Activated T-helper 1 cell treated with anti-CD3 and anti-CD28 coated beads, Interleukin-12 subunit alpha, Interleukin-12 subunit beta, Interleukin-2, Interleukin-4 antibody, amounts not matched to agents 30 ng/mL and 10 ng/mL and 1 ng/mL, durations not matched to agents 14 hours and 24 hours and 36 hours (primary cell): ENCODE measurements at regions not wholly inside any gene's neighbourhood (a gene's known extent, or its start where the extent isn't known, plus 50 kb on each side); places are given as distances from the start of the nearest gene placed in this dataset.

Experiments used
- DNase-seq: peaks from one replicate; pipeline ENCODE4 v3.0.0; 2021; ENCODE audit warnings: low spot score
- H3K27ac Mint-ChIP-seq: one replicate; pipeline ENCODE4 v1.8.0; 2021; ENCODE audit warnings: mild to moderate bottlenecking, mixed read lengths
- H3K27me3 Mint-ChIP-seq: one replicate; pipeline ENCODE4 v1.8.0; 2022; ENCODE audit warnings: mild to moderate bottlenecking, moderate library complexity, mixed read lengths; ENCODE audit not compliant: insufficient read depth
- H3K36me3 Mint-ChIP-seq: one replicate; pipeline ENCODE4 v1.8.0; 2021; ENCODE audit warnings: low read depth, mixed read lengths
- H3K4me1 Mint-ChIP-seq: one replicate; pipeline ENCODE4 v1.8.0; 2021; ENCODE audit warnings: low read depth, mixed read lengths
- H3K4me3 Mint-ChIP-seq: one replicate; pipeline ENCODE4 v1.8.0; 2021; ENCODE audit warnings: mild to moderate bottlenecking, moderate library complexity, mixed read lengths
- H3K9me3 Mint-ChIP-seq: one replicate; pipeline ENCODE4 v1.8.0; 2021; ENCODE audit warnings: mixed read lengths
- intact Hi-C: fragments of 100-400 bp; cut with micrococcal nuclease; formaldehyde crosslinking; loops from one replicate; pipeline ENCODE4 v1.15.1; 2024

DNA sequence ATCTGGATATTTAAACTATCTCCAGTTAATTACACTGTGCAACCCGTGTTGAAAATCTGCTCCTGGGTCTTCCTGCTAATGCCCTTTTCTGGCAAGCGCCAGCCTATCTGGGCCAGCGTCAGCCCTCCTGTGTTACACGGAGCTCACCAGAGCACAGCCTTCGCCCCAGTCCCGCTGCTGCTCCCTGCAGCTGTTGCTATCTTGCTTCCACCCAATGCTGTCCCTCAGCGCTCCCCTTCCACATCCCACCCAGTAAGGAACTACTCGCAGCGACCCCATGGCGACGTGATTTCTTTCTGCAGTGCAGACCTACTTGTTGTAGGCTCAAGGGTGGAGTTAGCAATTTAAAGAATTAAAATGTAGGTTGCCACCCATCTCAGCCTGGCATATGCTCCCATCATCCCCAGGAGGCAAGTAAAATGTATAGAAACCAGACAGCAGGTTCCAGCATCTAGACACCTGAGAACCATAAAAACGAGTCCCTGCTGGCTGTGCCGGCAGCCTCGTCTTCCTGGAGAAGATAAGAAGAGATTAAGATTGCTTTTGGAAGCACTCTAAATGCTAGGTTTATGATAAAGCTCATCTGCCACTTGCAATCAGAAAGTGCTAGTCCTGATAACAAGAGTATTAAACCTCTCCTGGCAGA is 254.3 kb upstream of the FOXQ1 start:
- no peak for DNase-seq
- H3K27me3 Mint-ChIP-seq, result peaks cover 4% of the 10 kb centered on the region
- H3K4me1 Mint-ChIP-seq, result no peaks in the 10 kb centered on the region
- H3K9me3 Mint-ChIP-seq, result no peaks in the 10 kb centered on the region
- intact Hi-C loops, result no loop called here
- no peak overlapping the region for H3K27ac Mint-ChIP-seq
- H3K4me3 Mint-ChIP-seq, result no peak overlapping the region
- H3K36me3 Mint-ChIP-seq, result no peaks in the 10 kb centered on the region

DNA sequence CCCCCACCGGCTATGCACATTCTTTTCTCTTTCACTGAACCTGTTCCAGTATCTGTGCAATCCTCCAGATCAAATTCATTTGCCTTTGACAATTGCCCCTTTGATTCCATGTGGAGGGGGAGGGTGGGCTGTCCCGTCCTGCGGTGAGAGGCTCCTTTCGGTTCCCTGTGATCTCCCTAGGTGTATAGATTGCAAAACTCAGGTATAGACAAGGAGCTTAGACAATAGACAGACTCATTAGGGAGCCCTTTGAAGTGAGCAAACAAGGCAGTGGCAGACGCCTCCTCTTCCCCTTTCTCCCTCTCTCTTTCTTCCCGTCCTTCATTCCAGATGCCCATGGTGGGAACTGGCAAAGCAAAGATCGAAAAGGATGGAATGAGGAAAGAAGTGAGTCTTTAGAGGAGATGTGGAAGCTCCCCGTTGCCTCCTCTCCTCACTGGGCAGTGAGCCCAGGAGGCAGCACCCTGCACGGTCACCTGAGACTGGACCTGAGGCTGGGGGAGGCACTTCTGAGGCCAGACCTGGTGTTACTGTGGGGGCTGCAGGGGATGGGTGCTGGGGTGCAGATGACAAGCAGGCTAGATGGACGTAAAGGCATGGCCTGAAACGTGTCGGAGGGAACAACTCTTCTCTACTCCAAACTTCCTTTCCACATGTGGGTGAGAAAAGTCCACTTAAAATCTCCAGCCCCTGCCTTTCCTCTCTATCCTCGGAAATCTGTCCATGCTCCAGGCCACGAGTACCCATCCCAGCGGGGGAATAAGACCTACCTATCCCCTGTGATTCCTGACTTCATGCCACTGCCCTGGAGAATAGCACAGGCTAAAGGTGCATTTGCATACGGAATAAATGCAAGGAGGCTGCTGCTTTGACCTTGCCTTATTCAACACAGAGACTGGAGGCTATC is 256.6 kb upstream of the FOXQ1 start:
- H3K27ac Mint-ChIP-seq, result no peak overlapping the region
- H3K36me3 Mint-ChIP-seq, result no peaks in the 10 kb centered on the region
- H3K9me3 Mint-ChIP-seq, result no peaks in the 10 kb centered on the region
- DNase-seq, result no peak
- peaks cover 7% of the 10 kb centered on the region for H3K27me3 Mint-ChIP-seq
- no peak overlapping the region for H3K4me3 Mint-ChIP-seq
- intact Hi-C loops, result no loop called here
- no peaks in the 10 kb centered on the region for H3K4me1 Mint-ChIP-seq

DNA sequence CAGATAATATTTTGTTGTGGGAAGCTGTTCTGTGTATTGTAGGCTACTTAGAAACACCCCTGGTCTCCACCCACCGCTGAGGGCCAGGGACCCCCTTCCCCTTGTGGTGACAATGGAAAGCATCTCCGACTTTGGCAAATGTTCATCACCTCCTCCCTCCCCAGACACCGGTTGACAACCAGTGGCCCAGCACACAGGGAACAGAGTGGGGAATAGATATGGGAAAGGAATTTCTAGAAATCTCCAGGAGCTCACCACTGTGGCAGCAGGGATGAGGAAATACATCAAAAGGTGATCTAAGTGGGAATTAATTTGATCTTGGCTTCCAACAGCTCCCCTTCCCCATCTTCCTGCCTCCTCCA is 257.3 kb upstream of the FOXQ1 start:
- no peak for DNase-seq
- Mint-ChIP-seq H3K4me1 (no peaks in the 10 kb centered on the region), H3K36me3 (no peaks in the 10 kb centered on the region), H3K4me3 (no peak overlapping the region), H3K27me3 (peaks cover 5% of the 10 kb centered on the region), H3K27ac (no peak overlapping the region), H3K9me3 (no peaks in the 10 kb centered on the region)
- intact Hi-C loops, result no loop called here

DNA sequence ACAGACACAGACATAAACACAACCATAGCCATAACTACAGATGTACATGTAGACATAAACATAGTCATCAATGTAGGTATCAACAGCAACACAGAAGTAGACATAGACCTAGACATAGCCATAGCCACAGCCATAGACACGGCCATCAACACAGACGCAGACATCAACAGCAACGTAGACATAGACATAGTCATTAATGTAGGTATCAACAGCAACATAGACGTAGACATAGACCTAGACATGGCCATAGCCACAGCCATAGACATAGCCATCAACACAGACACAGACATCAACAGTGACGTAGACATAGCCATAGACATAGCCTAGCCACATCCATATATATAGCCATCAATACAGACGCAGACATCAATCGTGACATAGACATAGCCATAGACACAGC is 258.3 kb upstream of the FOXQ1 start:
- Mint-ChIP-seq H3K27me3 (peaks cover 5% of the 10 kb centered on the region), H3K36me3 (no peaks in the 10 kb centered on the region), H3K27ac (no peak overlapping the region), H3K9me3 (no peaks in the 10 kb centered on the region), H3K4me3 (no peak overlapping the region), H3K4me1 (no peaks in the 10 kb centered on the region)
- intact Hi-C loops, result no loop called here
- no peak for DNase-seq

DNA sequence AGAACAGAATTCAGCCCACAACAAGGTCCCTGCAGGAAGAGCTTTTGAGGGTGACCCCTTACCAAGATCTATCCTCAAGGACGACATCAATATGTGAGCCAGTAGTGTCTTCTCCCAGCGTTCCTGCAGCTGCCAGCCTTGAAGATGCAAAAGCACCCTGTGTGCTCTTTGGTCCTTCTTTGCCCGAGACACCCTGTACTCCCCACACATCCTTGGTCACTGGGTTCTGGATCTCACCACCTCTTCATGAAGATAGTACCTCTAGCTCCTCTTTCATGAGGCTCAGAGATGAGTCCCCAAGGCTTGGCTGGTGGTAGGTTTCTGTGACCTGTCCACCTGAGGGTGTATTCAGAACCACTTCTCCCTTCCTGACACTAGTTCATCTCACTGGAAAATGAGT is 259.6 kb upstream of the FOXQ1 start:
- H3K36me3 Mint-ChIP-seq, result no peaks in the 10 kb centered on the region
- no peak for DNase-seq
- peaks cover 6% of the 10 kb centered on the region for H3K27me3 Mint-ChIP-seq
- H3K4me1 Mint-ChIP-seq, result no peaks in the 10 kb centered on the region
- H3K27ac Mint-ChIP-seq, result no peak overlapping the region
- H3K9me3 Mint-ChIP-seq, result no peaks in the 10 kb centered on the region
- no peak overlapping the region for H3K4me3 Mint-ChIP-seq
- intact Hi-C loops, result no loop called here

DNA sequence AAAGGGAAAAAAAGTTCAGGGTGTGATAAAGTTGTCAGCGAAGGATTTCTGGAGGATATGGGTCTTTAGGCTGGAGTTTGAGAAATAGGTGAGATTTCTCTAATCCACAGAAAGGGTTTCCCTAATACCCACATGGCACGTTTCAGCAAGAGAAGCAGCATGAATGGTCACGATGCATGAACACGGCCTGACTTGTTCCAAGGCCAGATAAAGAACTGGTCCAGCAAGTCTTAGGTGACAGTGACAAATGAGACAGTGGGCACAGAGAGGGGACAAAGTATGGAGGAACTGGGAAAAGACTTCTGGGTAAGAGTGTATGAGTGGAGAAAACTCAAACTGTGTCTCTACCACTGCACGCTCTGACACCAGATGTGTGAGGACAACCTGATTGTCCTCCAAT is 262.0 kb upstream of the FOXQ1 start:
- Mint-ChIP-seq H3K27ac (no peak overlapping the region), H3K4me3 (no peak overlapping the region), H3K27me3 (peaks cover 9% of the 10 kb centered on the region), H3K4me1 (no peaks in the 10 kb centered on the region), H3K36me3 (no peaks in the 10 kb centered on the region), H3K9me3 (no peaks in the 10 kb centered on the region)
- intact Hi-C loops, result no loop called here
- no peak for DNase-seq

DNA sequence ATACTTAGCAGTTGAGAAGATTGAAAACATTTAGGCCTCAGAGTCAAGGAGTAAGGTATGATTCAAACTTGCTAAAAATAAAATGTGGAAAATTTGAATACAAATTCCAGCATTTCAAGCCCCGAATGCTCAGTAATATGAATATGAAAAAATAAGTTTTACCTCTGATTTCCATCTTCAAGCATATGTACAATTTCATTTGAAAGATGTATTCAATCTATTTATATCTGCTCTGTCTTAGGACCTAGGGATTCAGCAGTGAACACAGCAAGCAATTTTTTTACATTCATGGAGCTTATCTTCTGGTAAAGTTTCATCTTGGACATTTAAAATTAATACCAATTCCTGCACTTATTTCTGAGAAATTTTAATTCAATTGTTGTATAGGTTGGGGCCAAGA is 262.7 kb upstream of the FOXQ1 start:
- H3K9me3 Mint-ChIP-seq, result no peaks in the 10 kb centered on the region
- H3K4me3 Mint-ChIP-seq, result no peak overlapping the region
- no peak overlapping the region for H3K27ac Mint-ChIP-seq
- no peaks in the 10 kb centered on the region for H3K36me3 Mint-ChIP-seq
- intact Hi-C loops, result no loop called here
- peaks cover 9% of the 10 kb centered on the region for H3K27me3 Mint-ChIP-seq
- DNase-seq, result no peak
- no peaks in the 10 kb centered on the region for H3K4me1 Mint-ChIP-seq

DNA sequence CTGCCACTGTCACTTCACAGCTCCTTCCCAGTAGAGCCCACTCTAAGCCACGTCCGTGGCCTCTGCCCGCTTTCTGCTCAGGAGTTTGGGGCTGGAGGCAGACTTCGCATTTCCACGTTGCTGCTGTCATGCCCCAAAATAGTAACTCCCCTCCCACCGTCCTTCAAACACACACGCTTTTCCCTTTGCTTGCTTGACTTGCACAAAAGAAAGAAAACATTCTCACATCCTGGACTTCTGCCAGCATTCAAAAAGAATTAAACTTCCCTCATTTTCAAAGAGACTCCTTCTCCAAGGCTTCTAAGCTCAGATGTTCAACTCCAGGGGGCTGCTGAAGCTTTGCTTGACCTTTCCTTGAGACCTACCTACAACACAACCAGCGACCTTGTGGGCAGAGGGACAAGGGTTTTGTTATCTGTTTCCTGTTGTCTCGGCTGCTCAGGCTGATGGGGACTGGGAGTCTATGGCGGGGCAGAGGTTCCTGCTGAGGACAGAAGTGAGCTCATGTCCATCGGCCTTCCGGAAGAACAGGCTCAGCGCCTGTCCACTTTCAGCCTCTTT is 263.8 kb upstream of the FOXQ1 start:
- intact Hi-C loops, result no loop called here
- peaks cover 12% of the 10 kb centered on the region for H3K27me3 Mint-ChIP-seq
- H3K36me3 Mint-ChIP-seq, result no peaks in the 10 kb centered on the region
- H3K9me3 Mint-ChIP-seq, result no peaks in the 10 kb centered on the region
- no peak overlapping the region for H3K4me3 Mint-ChIP-seq
- H3K27ac Mint-ChIP-seq, result no peak overlapping the region
- H3K4me1 Mint-ChIP-seq, result no peaks in the 10 kb centered on the region
- DNase-seq, result no peak

DNA sequence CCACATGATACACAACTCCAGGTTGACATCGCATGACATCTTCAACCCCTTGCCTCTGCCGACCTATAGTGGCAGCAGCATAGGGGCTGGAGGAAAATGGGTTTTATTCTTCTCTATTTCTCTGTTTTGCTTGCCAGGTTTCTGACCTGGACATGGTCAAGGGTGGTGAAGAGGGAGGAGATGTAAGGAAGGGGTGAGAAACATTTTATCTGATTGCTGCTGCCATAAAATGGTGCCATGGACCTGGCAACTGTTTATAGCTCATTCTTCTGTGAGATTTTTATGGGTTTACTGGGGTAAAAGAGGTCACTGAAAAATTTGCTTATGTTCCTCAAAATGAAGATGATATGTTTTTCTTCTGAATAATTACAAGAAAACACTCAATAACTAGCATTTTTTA is 266.7 kb upstream of the FOXQ1 start:
- H3K4me3 Mint-ChIP-seq, result no peak overlapping the region
- H3K4me1 Mint-ChIP-seq, result no peaks in the 10 kb centered on the region
- intact Hi-C loops, result no loop called here
- H3K9me3 Mint-ChIP-seq, result no peaks in the 10 kb centered on the region
- no peaks in the 10 kb centered on the region for H3K36me3 Mint-ChIP-seq
- no peak for DNase-seq
- peaks cover 10% of the 10 kb centered on the region for H3K27me3 Mint-ChIP-seq
- no peak overlapping the region for H3K27ac Mint-ChIP-seq

DNA sequence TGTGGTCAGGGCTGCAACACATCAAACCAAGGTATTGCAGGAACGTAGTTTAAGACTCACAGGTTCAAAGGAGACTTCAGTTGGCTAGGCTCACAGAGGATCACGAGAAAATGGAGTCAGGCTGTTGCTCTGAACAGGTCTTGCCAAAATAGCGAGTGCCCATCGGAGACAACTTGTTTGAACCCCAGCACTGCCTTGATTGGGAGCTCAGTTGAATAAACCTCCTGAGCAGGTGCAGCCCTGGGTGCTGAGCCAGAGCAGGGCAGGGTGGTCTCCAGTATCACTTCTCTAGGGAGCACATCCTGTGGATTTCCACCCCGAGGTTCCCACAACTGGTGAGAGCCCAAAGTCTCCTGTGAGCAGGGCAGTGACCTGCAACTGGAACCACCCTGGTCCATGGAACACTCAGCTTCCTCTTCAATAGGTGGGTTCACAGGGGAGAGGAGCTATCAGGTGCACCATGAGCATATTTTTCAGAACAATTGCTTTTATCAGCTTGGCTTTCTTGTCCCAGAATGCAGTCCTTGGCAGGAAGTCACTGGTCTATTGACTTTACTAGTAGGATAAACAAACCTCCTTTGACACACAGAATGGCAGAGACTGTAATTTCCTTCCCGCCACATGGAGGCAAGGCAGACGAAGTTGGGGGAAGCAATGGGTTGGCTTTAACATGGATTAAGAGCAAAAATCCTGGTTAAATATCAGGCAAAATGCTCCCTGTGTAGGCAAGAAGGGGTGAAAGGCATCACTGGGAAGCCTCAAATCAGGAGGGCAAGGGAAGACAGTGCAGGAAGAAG is 267.7 kb upstream of the FOXQ1 start:
- H3K4me3 Mint-ChIP-seq, result no peak overlapping the region
- H3K36me3 Mint-ChIP-seq, result no peaks in the 10 kb centered on the region
- H3K27ac Mint-ChIP-seq, result no peak overlapping the region
- intact Hi-C loops, result no loop called here
- no peaks in the 10 kb centered on the region for H3K4me1 Mint-ChIP-seq
- H3K27me3 Mint-ChIP-seq, result peaks cover 10% of the 10 kb centered on the region
- DNase-seq, result no peak
- H3K9me3 Mint-ChIP-seq, result no peaks in the 10 kb centered on the region

DNA sequence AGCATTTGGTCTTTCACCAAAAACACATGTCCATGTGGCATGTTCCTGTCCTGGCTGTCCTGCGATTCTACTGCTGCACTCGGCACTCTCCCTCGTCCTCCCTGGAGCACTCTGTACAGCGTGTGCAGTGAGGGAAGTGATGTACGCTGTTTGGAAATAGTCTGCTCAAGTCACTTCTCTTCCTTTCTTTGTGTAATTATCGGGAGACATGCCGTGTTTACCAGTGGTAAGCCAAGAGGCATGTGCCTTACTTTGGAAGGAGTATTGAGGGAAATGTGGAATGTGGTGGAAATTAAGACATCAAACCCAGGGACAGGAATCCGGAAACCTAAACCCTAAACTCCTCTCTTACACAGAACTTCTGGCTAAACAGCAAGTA is 268.5 kb upstream of the FOXQ1 start:
- H3K36me3 Mint-ChIP-seq, result no peaks in the 10 kb centered on the region
- peaks cover 10% of the 10 kb centered on the region for H3K27me3 Mint-ChIP-seq
- no peak for DNase-seq
- no peak overlapping the region for H3K27ac Mint-ChIP-seq
- no peaks in the 10 kb centered on the region for H3K4me1 Mint-ChIP-seq
- intact Hi-C loops, result no loop called here
- H3K9me3 Mint-ChIP-seq, result no peaks in the 10 kb centered on the region
- H3K4me3 Mint-ChIP-seq, result no peak overlapping the region

DNA sequence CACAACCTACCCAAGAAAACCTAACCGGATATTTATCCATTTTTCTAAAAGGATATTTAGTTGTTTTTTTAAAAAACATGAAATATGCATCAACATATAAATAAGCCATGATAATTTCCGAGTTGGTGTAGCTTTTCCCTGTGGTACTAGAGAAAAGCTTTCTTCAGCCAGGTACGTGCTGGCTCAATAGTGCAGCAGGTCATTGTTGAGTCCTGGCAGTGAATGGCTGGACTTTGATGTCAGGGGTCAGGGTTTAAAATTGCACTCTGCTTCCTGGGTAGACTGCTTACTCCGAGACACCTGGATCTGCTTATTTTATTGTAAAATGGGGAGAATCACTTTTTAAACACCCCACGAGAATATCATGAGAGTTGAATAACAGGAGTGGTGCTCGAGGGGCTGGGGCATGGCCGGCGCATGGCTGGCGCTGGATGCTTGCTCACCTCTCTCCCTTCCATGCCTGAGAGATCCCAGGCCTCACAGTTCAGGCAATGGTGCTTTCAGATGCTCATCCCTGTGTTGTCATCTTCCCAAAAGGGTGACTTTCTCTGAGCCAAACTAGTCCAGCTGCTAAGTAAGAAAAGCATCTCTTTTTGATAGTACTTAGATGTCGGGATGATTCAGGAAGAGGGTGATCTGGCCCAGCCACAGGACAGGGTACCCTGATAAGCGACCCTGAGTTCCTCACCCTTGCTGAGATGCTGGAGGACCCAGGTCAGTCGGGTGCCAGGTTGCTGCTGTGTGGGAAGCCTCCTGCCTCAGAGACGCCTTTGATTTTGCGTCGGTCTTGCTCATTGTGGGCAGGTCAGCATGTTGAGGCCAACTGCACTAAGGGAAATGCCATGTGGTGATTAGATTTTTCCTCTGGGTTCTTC is 269.1 kb upstream of the FOXQ1 start:
- H3K4me3 Mint-ChIP-seq, result no peak overlapping the region
- no peaks in the 10 kb centered on the region for H3K4me1 Mint-ChIP-seq
- H3K27ac Mint-ChIP-seq, result no peak overlapping the region
- H3K27me3 Mint-ChIP-seq, result peaks cover 10% of the 10 kb centered on the region
- no peaks in the 10 kb centered on the region for H3K36me3 Mint-ChIP-seq
- no peak for DNase-seq
- H3K9me3 Mint-ChIP-seq, result no peaks in the 10 kb centered on the region
- intact Hi-C loops, result no loop called here
